ENCODE measurements at regions not wholly inside any gene's neighbourhood (a gene's known extent, or its start where the extent isn't known, plus 50 kb on each side); places are given as distances from the start of the nearest gene placed in this dataset.

DNA sequence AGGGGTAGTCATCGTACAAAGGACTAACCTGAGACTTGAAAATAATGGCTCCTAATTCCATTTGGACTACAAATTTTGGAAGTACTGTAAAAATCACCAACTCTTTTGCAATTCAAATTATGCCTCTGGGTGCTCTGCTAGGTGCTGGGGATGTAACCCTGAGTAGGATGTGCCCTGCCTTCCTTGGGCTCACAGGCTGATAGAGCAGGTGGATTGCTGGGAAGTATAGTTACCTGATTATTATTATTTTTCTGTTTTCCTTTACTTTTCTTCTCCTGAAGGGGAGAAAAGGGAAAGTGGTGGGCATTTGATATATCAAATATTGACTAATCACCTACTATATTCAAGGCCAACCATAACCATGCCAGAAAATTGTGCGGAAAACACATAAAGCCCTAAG lies 119.3 kb upstream of the RIOK3 start:
- H3K36me3 ChIP-seq (ENCODE audit: insufficient read depth, insufficient read length, low read length) = no peaks in the 10 kb centered on the region
- TF ChIP-seq ZNF274 (IDR thresholded peaks at IDR 0.05; ENCODE audit: low read depth, low read length) = no peak
- no peak for TF ChIP-seq YY1 (IDR thresholded peaks at IDR 0.05; ENCODE audit: insufficient read depth, insufficient read length)
- no peak for TF ChIP-seq SUZ12 (IDR thresholded peaks at IDR 0.05; ENCODE audit: extremely low read depth, insufficient read depth, insufficient read length)
- H3K4me1 ChIP-seq (ENCODE audit: insufficient read depth, insufficient read length) = no peaks in the 10 kb centered on the region
- no peaks in the 10 kb centered on the region for H3K9me3 ChIP-seq (ENCODE audit: insufficient read depth, low read length)
- no peaks in the 10 kb centered on the region for H3K27me3 ChIP-seq (ENCODE audit: insufficient read depth, insufficient read length)
- no peak overlapping the region for H3K4me3 ChIP-seq (ENCODE audit: insufficient read length, low read depth)
- no peak overlapping the region for H3K9ac ChIP-seq (ENCODE audit: insufficient read length, low read depth)
- DNase-seq (ENCODE audit: low read depth, low spot score) = no peak

DNA sequence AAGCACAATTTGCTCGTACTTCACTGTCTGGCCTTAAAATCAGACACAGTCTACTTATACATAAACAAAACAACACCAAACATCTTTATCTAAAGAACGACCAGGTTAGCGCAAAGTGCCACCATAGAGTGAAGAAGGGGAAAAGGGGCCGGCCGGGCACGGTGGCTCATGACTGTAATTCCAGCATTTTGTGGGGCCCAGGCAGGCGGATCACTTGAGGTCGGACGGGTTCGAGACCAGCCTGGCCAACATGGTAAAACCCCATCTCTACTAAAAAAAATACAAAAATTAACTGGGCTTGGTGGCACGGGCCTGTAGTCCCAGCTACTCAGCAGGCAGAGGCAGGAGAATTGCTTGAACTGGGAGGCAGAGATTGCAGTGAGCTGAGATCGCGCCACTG lies 118.5 kb upstream of the RIOK3 start:
- TF ChIP-seq YY1 (IDR thresholded peaks at IDR 0.05; ENCODE audit: insufficient read depth, insufficient read length) (no peak), ZNF274 (IDR thresholded peaks at IDR 0.05; ENCODE audit: low read depth, low read length) (no peak), SUZ12 (IDR thresholded peaks at IDR 0.05; ENCODE audit: extremely low read depth, insufficient read depth, insufficient read length) (no peak)
- no peaks in the 10 kb centered on the region for H3K4me1 ChIP-seq (ENCODE audit: insufficient read depth, insufficient read length)

DNA sequence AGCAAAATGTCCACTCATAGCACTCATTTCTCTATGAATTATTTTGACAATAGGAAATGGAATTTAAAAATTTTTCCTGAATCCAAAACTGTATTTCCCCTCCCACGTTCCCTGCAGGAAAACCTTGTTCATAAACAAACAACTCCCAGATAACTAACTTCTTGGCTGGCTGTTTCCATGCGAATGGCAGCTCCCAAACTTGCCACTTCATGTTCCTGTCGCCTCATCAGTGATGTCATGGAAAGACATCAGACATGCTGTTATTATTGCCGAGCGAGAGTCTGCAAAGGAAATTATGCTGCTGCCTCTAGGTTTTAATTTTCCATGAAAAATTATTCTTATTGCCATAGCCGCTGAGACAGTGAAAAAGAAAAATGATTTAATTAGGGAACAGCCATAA lies 117.0 kb upstream of the RIOK3 start:
- DNase-seq (ENCODE audit: low read depth, low spot score) = no peak
- Histone ChIP-seq H3K36me3 (ENCODE audit: insufficient read depth, insufficient read length, low read length) (no peaks in the 10 kb centered on the region), H3K27me3 (ENCODE audit: insufficient read depth, insufficient read length) (no peaks in the 10 kb centered on the region), H3K9me3 (ENCODE audit: insufficient read depth, low read length) (no peaks in the 10 kb centered on the region), H3K4me1 (ENCODE audit: insufficient read depth, insufficient read length) (no peaks in the 10 kb centered on the region), H3K4me3 (ENCODE audit: insufficient read length, low read depth) (no peak overlapping the region), H3K9ac (ENCODE audit: insufficient read length, low read depth) (no peak overlapping the region)
- no peak for TF ChIP-seq ZNF274 (IDR thresholded peaks at IDR 0.05; ENCODE audit: low read depth, low read length)
- TF ChIP-seq YY1 (IDR thresholded peaks at IDR 0.05; ENCODE audit: insufficient read depth, insufficient read length) = no peak
- TF ChIP-seq SUZ12 (IDR thresholded peaks at IDR 0.05; ENCODE audit: extremely low read depth, insufficient read depth, insufficient read length) = no peak

More for the DNA sequence above, 118.5 kb upstream of the RIOK3 start:
- Histone ChIP-seq H3K9me3 (ENCODE audit: insufficient read depth, low read length) (no peaks in the 10 kb centered on the region), H3K9ac (ENCODE audit: insufficient read length, low read depth) (no peak overlapping the region), H3K27me3 (ENCODE audit: insufficient read depth, insufficient read length) (no peaks in the 10 kb centered on the region), H3K36me3 (ENCODE audit: insufficient read depth, insufficient read length, low read length) (no peaks in the 10 kb centered on the region), H3K4me3 (ENCODE audit: insufficient read length, low read depth) (no peak overlapping the region)
- DNase-seq (ENCODE audit: low read depth, low spot score) = no peak

DNA sequence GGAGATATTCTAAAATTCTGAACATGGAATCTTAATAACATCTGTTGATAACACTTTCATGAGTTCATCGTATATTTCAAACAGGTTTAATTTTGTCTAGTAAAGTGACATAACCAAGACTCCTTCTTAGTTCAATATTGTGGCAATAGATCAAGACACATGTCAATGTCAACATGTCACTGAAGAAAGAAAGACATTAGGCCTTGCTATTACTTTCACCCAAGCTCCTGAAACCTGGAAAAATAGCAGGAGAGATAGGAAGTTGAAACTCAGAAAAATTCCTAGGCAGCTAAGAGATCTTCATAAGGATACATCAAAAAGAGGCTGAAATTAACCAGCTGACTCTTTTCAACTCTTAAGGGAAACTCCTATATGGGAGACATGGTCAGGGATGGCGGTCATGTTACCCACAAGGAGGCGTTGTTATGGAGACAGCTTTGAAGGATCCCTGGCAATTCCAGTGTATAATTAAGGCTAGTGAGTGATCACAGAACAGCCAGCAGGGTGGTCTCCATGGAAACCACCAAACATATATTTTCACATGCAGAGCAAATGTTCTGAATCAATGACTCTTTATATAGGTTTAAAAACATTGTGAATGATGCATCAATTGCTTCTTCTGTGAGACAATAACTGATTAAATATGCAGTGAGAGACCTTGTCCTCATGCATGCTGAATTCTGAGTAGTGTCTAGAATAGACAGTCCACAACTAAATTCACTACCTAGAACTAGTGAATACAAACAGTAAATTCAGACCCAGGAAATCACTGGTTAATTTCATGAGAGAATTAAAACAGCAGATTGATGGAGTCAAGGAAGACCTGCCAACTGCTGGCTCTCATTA lies 115.3 kb upstream of the RIOK3 start:
- H3K9ac ChIP-seq (ENCODE audit: insufficient read length, low read depth) = no peak overlapping the region
- TF ChIP-seq SUZ12 (IDR thresholded peaks at IDR 0.05; ENCODE audit: extremely low read depth, insufficient read depth, insufficient read length) = no peak
- TF ChIP-seq YY1 (IDR thresholded peaks at IDR 0.05; ENCODE audit: insufficient read depth, insufficient read length) = no peak
- TF ChIP-seq ZNF274 (IDR thresholded peaks at IDR 0.05; ENCODE audit: low read depth, low read length) = no peak

DNA sequence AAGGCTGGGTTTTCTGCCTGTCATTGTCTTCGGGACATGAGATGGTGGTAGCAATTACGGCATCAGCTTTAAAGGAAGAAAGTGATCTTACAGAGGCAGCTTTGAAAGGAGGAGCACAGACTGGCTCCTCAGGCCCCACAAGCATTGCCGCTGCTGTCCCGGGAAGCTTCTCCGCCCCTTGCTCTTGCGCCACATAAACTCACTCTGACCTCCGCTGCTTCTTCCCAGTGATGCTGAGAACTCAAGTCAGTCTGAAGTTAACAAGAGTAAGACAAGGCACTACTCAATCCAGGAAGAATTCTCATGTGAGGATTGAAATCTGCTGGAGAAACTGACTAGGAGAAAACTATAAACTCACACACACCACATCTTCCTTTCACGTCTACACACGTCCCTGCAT lies 112.4 kb upstream of the RIOK3 start:
- H3K4me1 ChIP-seq (ENCODE audit: insufficient read depth, insufficient read length) = no peaks in the 10 kb centered on the region
- no peak for TF ChIP-seq SUZ12 (IDR thresholded peaks at IDR 0.05; ENCODE audit: extremely low read depth, insufficient read depth, insufficient read length)
- no peak for TF ChIP-seq ZNF274 (IDR thresholded peaks at IDR 0.05; ENCODE audit: low read depth, low read length)
- TF ChIP-seq YY1 (IDR thresholded peaks at IDR 0.05; ENCODE audit: insufficient read depth, insufficient read length) = no peak
- H3K36me3 ChIP-seq (ENCODE audit: insufficient read depth, insufficient read length, low read length) = no peaks in the 10 kb centered on the region
- H3K9ac ChIP-seq (ENCODE audit: insufficient read length, low read depth) = no peak overlapping the region
- DNase-seq (ENCODE audit: low read depth, low spot score) = no peak
- no peaks in the 10 kb centered on the region for H3K27me3 ChIP-seq (ENCODE audit: insufficient read depth, insufficient read length)
- no peaks in the 10 kb centered on the region for H3K9me3 ChIP-seq (ENCODE audit: insufficient read depth, low read length)
- no peak overlapping the region for H3K4me3 ChIP-seq (ENCODE audit: insufficient read length, low read depth)

More for the DNA sequence above, 115.3 kb upstream of the RIOK3 start:
- DNase-seq (ENCODE audit: low read depth, low spot score) = no peak
- H3K4me3 ChIP-seq (ENCODE audit: insufficient read length, low read depth) = no peak overlapping the region
- no peaks in the 10 kb centered on the region for H3K27me3 ChIP-seq (ENCODE audit: insufficient read depth, insufficient read length)
- no peaks in the 10 kb centered on the region for H3K36me3 ChIP-seq (ENCODE audit: insufficient read depth, insufficient read length, low read length)
- no peaks in the 10 kb centered on the region for H3K4me1 ChIP-seq (ENCODE audit: insufficient read depth, insufficient read length)
- H3K9me3 ChIP-seq (ENCODE audit: insufficient read depth, low read length) = no peaks in the 10 kb centered on the region

DNA sequence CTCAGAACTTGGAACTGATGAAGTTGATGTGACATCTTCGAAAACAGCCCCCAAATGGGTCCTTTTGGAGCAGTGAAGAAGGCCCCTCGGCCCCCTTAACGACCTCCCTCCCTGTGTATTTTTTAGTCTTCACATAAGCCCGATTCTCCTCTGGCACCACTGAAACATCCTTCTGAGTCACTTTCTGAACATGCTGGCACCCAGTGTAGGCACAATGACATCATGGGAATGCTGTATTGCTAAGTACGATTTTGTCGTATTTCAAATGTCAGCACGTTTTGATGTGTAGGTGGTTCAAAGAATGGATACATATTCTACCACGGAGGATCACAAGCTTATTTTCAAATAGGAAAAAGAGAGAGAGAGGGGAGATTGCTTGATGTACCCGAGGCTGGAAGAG lies 111.7 kb upstream of the RIOK3 start:
- no peak for DNase-seq (ENCODE audit: low read depth, low spot score)

DNA sequence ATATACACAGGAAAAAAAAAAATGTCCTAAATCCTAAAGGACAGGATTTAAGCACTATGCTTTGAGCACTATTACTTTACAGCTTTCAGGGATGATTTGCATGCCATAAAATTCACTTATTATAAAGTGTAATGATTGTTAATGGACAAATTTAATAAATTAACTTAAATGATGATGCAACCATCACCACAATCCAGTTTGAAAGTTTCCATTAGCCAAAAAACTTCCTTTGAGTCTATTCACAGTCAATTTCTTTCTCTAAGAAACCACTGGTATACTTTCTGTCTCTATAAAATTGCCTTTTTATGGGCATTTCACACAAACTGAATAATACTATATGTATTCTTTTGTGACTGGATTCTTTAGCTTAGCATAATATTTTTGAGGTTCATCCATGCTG lies 111.1 kb upstream of the RIOK3 start:
- no peaks in the 10 kb centered on the region for H3K27me3 ChIP-seq (ENCODE audit: insufficient read depth, insufficient read length)
- no peaks in the 10 kb centered on the region for H3K4me1 ChIP-seq (ENCODE audit: insufficient read depth, insufficient read length)
- no peak for DNase-seq (ENCODE audit: low read depth, low spot score)
- H3K9me3 ChIP-seq (ENCODE audit: insufficient read depth, low read length) = no peaks in the 10 kb centered on the region
- TF ChIP-seq SUZ12 (IDR thresholded peaks at IDR 0.05; ENCODE audit: extremely low read depth, insufficient read depth, insufficient read length) (no peak), YY1 (IDR thresholded peaks at IDR 0.05; ENCODE audit: insufficient read depth, insufficient read length) (no peak), ZNF274 (IDR thresholded peaks at IDR 0.05; ENCODE audit: low read depth, low read length) (no peak)
- H3K36me3 ChIP-seq (ENCODE audit: insufficient read depth, insufficient read length, low read length) = no peaks in the 10 kb centered on the region
- no peak overlapping the region for H3K4me3 ChIP-seq (ENCODE audit: insufficient read length, low read depth)
- H3K9ac ChIP-seq (ENCODE audit: insufficient read length, low read depth) = no peak overlapping the region

More for the DNA sequence above, 111.7 kb upstream of the RIOK3 start:
- no peaks in the 10 kb centered on the region for H3K36me3 ChIP-seq (ENCODE audit: insufficient read depth, insufficient read length, low read length)
- H3K27me3 ChIP-seq (ENCODE audit: insufficient read depth, insufficient read length) = no peaks in the 10 kb centered on the region
- H3K4me3 ChIP-seq (ENCODE audit: insufficient read length, low read depth) = no peak overlapping the region
- H3K9ac ChIP-seq (ENCODE audit: insufficient read length, low read depth) = no peak overlapping the region
- H3K9me3 ChIP-seq (ENCODE audit: insufficient read depth, low read length) = no peaks in the 10 kb centered on the region
- TF ChIP-seq YY1 (IDR thresholded peaks at IDR 0.05; ENCODE audit: insufficient read depth, insufficient read length) (no peak), ZNF274 (IDR thresholded peaks at IDR 0.05; ENCODE audit: low read depth, low read length) (no peak), SUZ12 (IDR thresholded peaks at IDR 0.05; ENCODE audit: extremely low read depth, insufficient read depth, insufficient read length) (no peak)
- no peaks in the 10 kb centered on the region for H3K4me1 ChIP-seq (ENCODE audit: insufficient read depth, insufficient read length)

Measured in NT2/D1 (cell line).